Activated naive CD8-positive, alpha-beta T cell treated with anti-CD3 and anti-CD28 coated beads, Interleukin-2, amount 10 ng/mL, durations not matched to agents 7 days and 5 days (primary cell): ENCODE measurements at regions not wholly inside any gene's neighbourhood (a gene's known extent, or its start where the extent isn't known, plus 50 kb on each side); places are given as distances from the start of the nearest gene placed in this dataset.
"Not testable (repeated sequence)": the region's sequence is repeated elsewhere in the genome, so short reads cannot be mapped to it uniquely, and the experiment has no call there.

ENCODE experiments used
- ATAC-seq: fragments of 150-1000 bp; cut with Tn5 transposase; one replicate; pipeline ENCODE4 v1.10.0; 2021; ENCODE audit warnings: low read depth, moderate library complexity
- POLR2A ChIA-PET: fragments of 350-600 bp; sonication (Branson Sonifier 250); formaldehyde crosslinking; loops from one replicate; lab custom pipeline; 2021; ENCODE audit warnings: antibody characterized with exemption; lab: Charles Lee
- DNase-seq: peaks from one replicate; pipeline ENCODE4 v3.0.0; 2021
- H3K27ac Mint-ChIP-seq: one replicate; pipeline ENCODE4 v1.8.0; 2022; ENCODE audit warnings: mild to moderate bottlenecking, mixed read lengths
- H3K27me3 Mint-ChIP-seq: one replicate; pipeline ENCODE4 v1.8.0; 2022; ENCODE audit warnings: mild to moderate bottlenecking, moderate library complexity, mixed read lengths
- H3K36me3 Mint-ChIP-seq: one replicate; pipeline ENCODE4 v1.8.0; 2021; ENCODE audit warnings: mild to moderate bottlenecking, mixed read lengths
- H3K4me1 Mint-ChIP-seq: one replicate; pipeline ENCODE4 v1.8.0; 2021; ENCODE audit warnings: mixed read lengths
- H3K4me3 Mint-ChIP-seq: one replicate; pipeline ENCODE4 v1.8.0; 2022; ENCODE audit warnings: mild to moderate bottlenecking, moderate library complexity, mixed read lengths
- H3K9me3 Mint-ChIP-seq: one replicate; pipeline ENCODE4 v1.8.0; 2021; ENCODE audit warnings: mixed read lengths

DNA sequence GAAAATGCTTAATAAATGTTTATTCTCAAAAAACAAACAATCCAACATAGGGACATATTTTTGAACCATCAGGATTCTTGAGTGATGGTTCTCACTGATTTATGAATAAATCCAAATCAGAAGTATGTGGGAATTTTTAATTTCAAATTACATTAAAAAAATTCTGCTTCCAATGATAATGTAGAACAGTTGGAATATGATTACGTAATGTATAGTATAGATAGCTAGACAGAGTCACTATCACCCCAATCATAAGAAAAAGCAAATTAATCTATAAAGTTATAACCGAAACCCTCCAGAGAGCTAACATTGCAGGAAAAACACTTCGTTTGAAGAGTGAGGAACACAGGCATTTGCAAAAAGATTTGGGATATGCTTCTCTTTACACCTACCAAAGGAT is 1600.6 kb upstream of the B3GALT2 start:
- Mint-ChIP-seq H3K27ac (no peak overlapping the region), H3K9me3 (no peaks in the 10 kb centered on the region), H3K4me3 (no peak overlapping the region), H3K27me3 (no peaks in the 10 kb centered on the region), H3K36me3 (no peaks in the 10 kb centered on the region), H3K4me1 (no peaks in the 10 kb centered on the region)
- POLR2A ChIA-PET: no interaction called here
- DNase-seq (no peak), ATAC-seq (no peak)

DNA sequence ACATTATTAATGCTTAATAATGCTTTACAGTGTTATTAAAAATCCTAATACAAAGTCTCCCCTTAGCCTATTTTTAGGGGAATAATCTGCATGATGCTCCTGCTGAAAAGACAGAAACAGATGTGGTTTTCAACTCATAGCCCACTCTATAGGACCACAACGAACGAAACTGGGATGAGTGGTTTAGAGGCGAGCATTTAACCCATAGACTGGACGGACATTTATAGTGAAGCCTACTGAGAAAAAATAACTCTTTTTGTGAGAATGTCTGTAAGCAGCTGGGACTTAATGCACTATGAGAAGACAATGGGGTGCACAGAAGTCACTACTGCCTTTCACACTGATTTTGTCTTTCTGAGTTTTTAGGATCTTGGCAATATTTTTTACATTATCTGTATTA is 1599.6 kb upstream of the B3GALT2 start:
- Mint-ChIP-seq H3K4me1 (no peaks in the 10 kb centered on the region), H3K9me3 (no peaks in the 10 kb centered on the region), H3K36me3 (no peaks in the 10 kb centered on the region), H3K27ac (no peak overlapping the region), H3K4me3 (no peak overlapping the region), H3K27me3 (no peaks in the 10 kb centered on the region)
- ATAC-seq (no peak), DNase-seq (no peak)
- POLR2A ChIA-PET: no interaction called here

DNA sequence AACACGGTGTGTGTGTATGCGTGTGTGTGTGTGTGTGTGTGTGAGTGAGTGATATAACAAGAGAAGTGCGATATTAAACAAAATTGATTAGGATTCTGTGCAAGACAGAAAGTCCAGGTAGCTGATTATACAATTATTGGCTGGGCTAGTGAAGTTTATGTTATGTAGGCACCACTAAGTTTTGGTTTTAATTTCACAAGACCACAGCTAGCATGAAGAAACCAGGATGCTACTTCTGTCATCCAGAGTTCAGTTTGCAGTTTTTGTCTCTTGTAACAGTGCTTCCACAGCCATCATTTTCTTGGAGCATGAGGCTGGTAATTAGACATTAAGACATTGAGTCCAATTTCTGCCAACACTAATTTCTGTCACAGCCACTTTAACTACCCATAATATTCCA is 1590.2 kb upstream of the B3GALT2 start:
- DNase-seq (no peak), ATAC-seq (no peak)
- POLR2A ChIA-PET: no interaction called here
- H3K36me3 Mint-ChIP-seq: no peaks in the 10 kb centered on the region
- peaks cover 5% of the 10 kb centered on the region for H3K9me3 Mint-ChIP-seq
- no peaks in the 10 kb centered on the region for H3K4me1 Mint-ChIP-seq
- no peak overlapping the region for H3K27ac Mint-ChIP-seq
- no peak overlapping the region for H3K4me3 Mint-ChIP-seq
- H3K27me3 Mint-ChIP-seq: no peaks in the 10 kb centered on the region

DNA sequence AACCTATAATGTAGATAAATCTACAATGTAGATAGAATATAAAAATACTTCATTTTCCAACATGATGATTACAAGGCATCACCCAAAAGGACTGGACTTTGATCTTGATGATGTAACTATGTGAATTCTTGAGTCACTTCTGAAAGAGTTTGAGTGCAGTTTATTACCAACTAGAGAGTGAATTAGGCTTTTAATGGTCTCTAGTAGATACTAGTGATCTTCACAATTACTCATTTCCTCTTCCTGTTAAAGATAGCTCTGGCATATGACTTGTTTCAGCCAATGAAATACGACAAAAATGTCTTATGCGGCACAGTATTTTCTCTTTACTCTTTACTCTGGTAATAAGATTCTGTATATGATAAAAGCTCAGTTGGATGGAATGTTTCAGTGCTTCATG is 1588.1 kb upstream of the B3GALT2 start:
- DNase-seq: no peak
- Mint-ChIP-seq H3K36me3 (no peaks in the 10 kb centered on the region), H3K27me3 (no peaks in the 10 kb centered on the region), H3K9me3 (peaks cover 5% of the 10 kb centered on the region), H3K4me1 (no peaks in the 10 kb centered on the region), H3K4me3 (no peak overlapping the region), H3K27ac (no peak overlapping the region)
- no peak for ATAC-seq
- POLR2A ChIA-PET: no interaction called here

DNA sequence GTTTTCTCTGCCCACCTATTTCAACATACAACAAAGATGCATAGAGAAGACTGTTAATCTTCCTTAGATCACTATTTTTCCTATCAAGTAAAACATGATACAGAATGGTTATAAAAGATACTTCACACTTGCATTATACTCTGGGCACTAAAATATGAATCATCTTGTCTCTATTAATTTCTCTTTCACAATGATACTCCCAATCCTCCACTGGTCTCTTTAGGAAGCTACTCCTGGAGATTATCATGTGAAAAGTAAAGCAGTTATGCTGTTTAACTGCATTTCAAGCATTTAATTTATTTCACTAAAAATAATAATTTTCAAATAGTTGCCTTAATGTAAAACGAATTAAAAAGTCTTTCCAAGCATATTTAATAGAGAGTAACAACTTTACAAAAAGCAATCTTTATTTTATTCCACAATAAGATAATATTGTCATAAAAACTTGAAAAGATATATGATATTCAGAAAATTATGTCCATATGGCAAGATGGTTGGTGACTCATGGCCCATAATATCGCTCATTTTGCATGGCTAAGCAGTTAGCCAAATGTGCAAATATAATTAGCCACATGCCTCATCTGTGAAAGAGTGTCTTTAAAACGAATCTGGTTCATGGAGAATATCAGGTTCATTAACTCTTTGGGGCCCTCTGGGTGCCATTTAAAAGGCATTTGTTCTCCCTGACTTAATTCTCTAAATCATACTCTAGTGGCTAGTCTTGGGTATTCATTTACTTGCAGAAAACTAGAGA is 1569.0 kb upstream of the B3GALT2 start:
- Mint-ChIP-seq H3K27ac (no peak overlapping the region), H3K4me1 (no peaks in the 10 kb centered on the region), H3K9me3 (peaks cover 3% of the 10 kb centered on the region), H3K27me3 (no peaks in the 10 kb centered on the region), H3K4me3 (no peak overlapping the region), H3K36me3 (no peaks in the 10 kb centered on the region)
- no peak for ATAC-seq
- DNase-seq: no peak
- POLR2A ChIA-PET: no interaction called here

DNA sequence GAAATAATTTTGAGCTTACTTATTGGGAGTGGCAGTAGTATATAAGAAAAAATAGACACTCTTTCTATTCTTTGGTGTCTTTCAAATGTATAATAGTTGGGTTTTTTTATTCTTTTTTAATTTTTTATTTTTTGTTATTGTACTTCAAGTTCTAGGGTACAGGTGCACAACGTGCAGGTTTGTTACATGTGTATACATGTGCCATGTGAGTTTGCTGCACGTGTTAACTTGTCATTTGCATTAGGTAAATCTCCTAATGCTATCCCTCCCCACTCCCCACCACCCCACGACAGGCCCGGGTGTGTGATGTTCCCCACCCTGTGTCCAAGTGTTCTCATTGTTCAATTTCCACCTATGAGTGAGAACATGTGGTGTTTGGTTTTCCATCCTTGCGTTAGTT is 1552.4 kb upstream of the B3GALT2 start:
- H3K4me1 Mint-ChIP-seq, H3K4me3 Mint-ChIP-seq, H3K27me3 Mint-ChIP-seq, H3K9me3 Mint-ChIP-seq, H3K36me3 Mint-ChIP-seq, DNase-seq, ATAC-seq, POLR2A ChIA-PET, H3K27ac Mint-ChIP-seq: not testable (repeated sequence)

DNA sequence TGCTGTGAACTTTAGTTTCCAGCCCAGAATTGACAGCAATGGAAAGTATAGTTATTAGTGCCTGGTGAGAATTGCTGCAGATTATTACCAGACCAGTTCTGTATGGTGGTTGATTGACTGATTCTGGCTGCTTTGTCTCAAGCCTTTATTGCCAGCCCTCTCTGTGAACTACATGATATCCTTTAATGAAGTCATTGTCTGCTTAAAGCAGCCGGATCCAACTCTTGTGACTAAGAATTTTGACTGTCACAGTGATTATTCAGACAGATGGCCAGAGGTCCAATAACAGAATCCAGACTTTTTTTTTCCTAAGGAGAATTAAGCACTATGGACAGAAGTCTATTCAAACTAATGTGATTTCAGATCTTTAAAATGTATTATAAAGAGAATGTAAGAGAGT is 1548.6 kb upstream of the B3GALT2 start:
- no peak overlapping the region for H3K27ac Mint-ChIP-seq
- POLR2A ChIA-PET: no interaction called here
- H3K4me3 Mint-ChIP-seq: no peak overlapping the region
- DNase-seq: no peak
- H3K36me3 Mint-ChIP-seq: no peaks in the 10 kb centered on the region
- H3K4me1 Mint-ChIP-seq: no peaks in the 10 kb centered on the region
- no peaks in the 10 kb centered on the region for H3K27me3 Mint-ChIP-seq
- H3K9me3 Mint-ChIP-seq: no peaks in the 10 kb centered on the region
- no peak for ATAC-seq

DNA sequence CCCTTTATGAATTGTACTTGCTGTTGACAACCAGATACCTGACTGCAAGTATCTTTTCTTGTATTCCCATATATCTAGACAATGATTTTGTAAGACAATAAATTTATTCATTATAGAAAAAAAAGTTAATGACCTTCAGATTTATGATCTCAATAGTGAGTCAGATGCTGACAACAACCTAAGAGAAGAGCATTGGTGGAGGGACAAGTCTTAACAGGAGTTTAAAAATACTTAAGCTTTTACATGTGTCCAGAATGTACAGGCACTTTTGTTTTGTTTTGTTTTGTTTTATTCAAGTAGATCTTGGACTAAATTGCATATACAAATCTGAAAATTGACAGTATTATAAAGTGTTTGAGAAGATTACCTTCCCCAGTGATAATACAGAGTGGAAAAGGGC is 1544.6 kb upstream of the B3GALT2 start:
- no peak overlapping the region for H3K27ac Mint-ChIP-seq

DNA sequence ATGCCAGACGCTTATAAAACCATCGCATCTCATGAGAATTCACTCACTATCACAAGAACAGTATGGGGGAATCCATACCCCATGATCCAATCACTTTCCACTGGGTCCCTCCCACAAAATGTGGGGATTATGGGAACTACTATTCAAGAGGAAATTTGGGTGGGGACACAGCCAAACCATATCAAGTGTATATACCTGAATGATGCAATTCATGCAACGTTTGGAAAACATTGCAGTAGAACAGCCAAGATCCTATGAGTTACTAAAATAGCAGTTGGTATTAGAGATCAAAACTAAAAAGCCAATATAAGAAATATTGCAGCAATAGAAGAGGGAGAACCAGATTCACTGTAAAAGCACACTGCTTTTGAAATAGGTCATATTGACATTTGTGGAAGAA is 1543.9 kb upstream of the B3GALT2 start:
- ATAC-seq (no peak), DNase-seq (no peak)
- Mint-ChIP-seq H3K4me3 (no peak overlapping the region), H3K9me3 (no peaks in the 10 kb centered on the region), H3K27ac (no peak overlapping the region), H3K36me3 (no peaks in the 10 kb centered on the region), H3K4me1 (no peaks in the 10 kb centered on the region), H3K27me3 (no peaks in the 10 kb centered on the region)
- POLR2A ChIA-PET: no interaction called here

More for the DNA sequence above, 1544.6 kb upstream of the B3GALT2 start:
- no peak overlapping the region for H3K4me3 Mint-ChIP-seq
- no peaks in the 10 kb centered on the region for H3K4me1 Mint-ChIP-seq
- no peaks in the 10 kb centered on the region for H3K36me3 Mint-ChIP-seq
- no peak for ATAC-seq
- H3K27me3 Mint-ChIP-seq: no peaks in the 10 kb centered on the region
- H3K9me3 Mint-ChIP-seq: no peaks in the 10 kb centered on the region
- POLR2A ChIA-PET: no interaction called here
- no peak for DNase-seq

DNA sequence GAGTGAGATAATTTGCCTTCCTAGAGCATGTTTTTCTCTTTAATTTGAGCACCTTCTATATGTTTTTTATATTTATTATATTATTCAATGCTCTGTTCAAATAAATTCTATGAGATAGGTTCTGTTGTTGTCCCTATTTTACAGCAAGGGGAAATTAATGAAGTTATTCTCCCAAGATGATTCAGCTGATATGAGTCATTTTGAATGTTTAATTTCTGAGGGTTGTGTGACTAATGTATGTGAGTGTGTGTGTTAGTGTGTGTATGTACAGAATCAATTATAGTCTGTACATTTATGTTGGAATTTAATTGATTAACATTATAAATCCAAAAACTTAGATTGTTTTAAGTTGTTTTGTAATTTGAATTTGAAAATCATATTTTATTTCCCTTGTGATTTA is 1536.7 kb upstream of the B3GALT2 start:
- Mint-ChIP-seq H3K9me3 (no peaks in the 10 kb centered on the region), H3K4me3 (no peak overlapping the region), H3K4me1 (no peaks in the 10 kb centered on the region), H3K27me3 (no peaks in the 10 kb centered on the region), H3K27ac (no peak overlapping the region), H3K36me3 (no peaks in the 10 kb centered on the region)
- DNase-seq: no peak
- no peak for ATAC-seq
- POLR2A ChIA-PET: no interaction called here

DNA sequence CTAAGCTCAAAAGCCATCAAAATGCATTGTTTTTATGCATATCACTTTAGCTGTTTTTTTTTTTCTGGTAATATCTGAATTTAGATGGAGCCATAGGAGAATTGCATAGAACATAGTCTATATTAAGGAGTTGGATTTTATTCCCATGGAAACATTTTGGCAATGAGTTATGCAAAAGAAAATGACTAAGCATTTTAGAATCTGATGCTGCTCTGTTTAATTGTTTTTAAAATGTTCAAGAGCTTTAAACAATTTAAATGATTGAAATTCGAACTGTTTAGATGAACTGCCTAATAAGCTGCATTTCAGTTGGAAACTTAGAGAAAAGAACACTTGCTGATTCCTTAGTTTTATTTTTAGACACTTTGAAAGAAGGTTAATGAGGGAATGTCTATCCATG is 1531.5 kb upstream of the B3GALT2 start:
- ATAC-seq (no peak), DNase-seq (no peak)
- H3K36me3 Mint-ChIP-seq: no peaks in the 10 kb centered on the region
- no peak overlapping the region for H3K27ac Mint-ChIP-seq
- H3K4me1 Mint-ChIP-seq: no peaks in the 10 kb centered on the region
- H3K4me3 Mint-ChIP-seq: no peak overlapping the region
- POLR2A ChIA-PET: no interaction called here
- H3K9me3 Mint-ChIP-seq: no peaks in the 10 kb centered on the region
- no peaks in the 10 kb centered on the region for H3K27me3 Mint-ChIP-seq

DNA sequence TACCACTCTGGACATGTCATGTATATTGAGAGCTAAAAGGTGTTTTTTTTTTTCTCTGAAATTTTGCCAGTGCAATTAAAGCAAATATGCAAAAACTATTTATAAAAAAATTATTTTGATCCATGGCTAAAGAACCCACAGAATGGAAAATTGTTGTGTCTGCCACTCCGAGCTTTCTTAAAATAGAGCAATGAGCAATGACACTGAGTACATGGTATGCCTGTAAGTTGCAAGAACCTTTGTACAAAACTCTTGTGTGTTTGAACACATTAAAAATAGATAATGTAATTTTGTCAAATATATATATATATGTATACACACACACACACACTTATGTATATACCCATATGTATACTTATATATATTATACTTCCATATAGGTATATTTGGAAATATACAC is 1530.9 kb upstream of the B3GALT2 start:
- Mint-ChIP-seq H3K27me3 (no peaks in the 10 kb centered on the region), H3K4me3 (no peak overlapping the region), H3K4me1 (no peaks in the 10 kb centered on the region), H3K36me3 (no peaks in the 10 kb centered on the region), H3K27ac (no peak overlapping the region), H3K9me3 (no peaks in the 10 kb centered on the region)
- POLR2A ChIA-PET: no interaction called here
- no peak for ATAC-seq
- DNase-seq: no peak

DNA sequence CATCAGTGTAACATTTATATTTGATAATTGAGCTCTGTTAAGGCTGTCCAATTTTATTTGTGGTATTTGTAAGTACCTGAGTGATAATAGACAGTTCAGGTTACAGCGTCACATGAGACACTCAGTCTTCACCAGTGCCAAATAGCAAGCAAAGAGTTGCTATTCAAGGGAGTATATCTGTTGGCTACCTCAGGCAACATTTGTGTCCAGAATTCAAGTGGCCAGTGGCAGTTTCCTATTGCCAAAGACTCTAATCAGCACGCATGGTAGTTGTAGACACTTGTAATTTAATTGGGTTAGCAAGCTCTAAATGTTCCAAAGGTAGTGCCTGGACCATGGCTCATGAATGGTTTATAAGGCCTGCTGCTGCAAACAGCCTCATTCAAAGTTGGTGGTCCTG is 1524.3 kb upstream of the B3GALT2 start:
- no peaks in the 10 kb centered on the region for H3K27me3 Mint-ChIP-seq
- no peaks in the 10 kb centered on the region for H3K9me3 Mint-ChIP-seq
- H3K36me3 Mint-ChIP-seq: no peaks in the 10 kb centered on the region
- no peaks in the 10 kb centered on the region for H3K4me1 Mint-ChIP-seq
- DNase-seq (no peak), ATAC-seq (no peak)
- H3K4me3 Mint-ChIP-seq: no peak overlapping the region
- no peak overlapping the region for H3K27ac Mint-ChIP-seq
- POLR2A ChIA-PET: no interaction called here

DNA sequence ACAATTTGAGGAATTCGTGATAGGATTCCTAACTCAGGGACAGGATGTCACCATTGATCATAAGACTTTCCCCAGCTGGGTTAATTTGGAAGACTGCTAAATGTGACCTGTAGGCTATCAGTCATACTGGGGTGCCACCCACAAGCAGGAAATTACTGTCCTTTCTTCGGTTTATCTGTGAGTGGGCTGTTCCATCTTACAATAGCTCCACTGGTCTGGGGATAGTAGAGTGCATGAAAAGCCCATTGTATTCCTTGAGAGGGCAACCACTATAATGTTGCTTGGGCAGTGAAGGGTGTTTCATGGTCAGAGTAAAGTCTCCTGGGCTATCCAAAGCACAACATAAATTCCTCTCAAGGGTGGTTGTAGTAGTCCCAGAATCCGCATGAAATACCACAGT is 1523.0 kb upstream of the B3GALT2 start:
- Mint-ChIP-seq H3K4me3 (no peak overlapping the region), H3K36me3 (no peaks in the 10 kb centered on the region), H3K27me3 (no peaks in the 10 kb centered on the region), H3K27ac (no peak overlapping the region), H3K4me1 (no peaks in the 10 kb centered on the region), H3K9me3 (no peaks in the 10 kb centered on the region)
- DNase-seq (no peak), ATAC-seq (no peak)
- POLR2A ChIA-PET: no interaction called here

DNA sequence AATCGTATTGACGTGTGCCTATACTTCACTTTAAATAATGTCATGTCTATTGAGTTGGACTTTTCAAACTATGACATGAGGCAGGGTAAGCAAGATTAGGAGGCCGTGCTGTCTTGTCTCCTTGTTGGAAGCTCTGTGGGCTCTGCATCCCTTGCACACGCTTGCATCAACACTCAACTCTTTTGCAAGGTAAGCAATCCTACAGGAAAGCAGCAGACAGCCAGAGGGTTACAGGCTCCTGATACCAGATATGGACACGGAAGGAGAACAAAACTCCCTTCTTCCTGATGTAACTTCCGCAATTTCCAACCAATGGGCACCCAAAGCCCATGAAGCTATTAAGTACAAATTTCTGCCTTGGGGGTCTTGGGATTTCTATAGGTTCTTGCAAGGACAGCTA is 1520.7 kb upstream of the B3GALT2 start:
- POLR2A ChIA-PET: no interaction called here
- Mint-ChIP-seq H3K4me1 (no peaks in the 10 kb centered on the region), H3K27me3 (no peaks in the 10 kb centered on the region), H3K27ac (no peak overlapping the region), H3K4me3 (no peak overlapping the region), H3K9me3 (no peaks in the 10 kb centered on the region), H3K36me3 (no peaks in the 10 kb centered on the region)
- DNase-seq: no peak
- ATAC-seq: no peak
